NOMO-1 (cell line): ENCODE measurements at regions not wholly inside any gene's neighbourhood (a gene's known extent, or its start where the extent isn't known, plus 50 kb on each side); places are given as distances from the start of the nearest gene placed in this dataset.
A peak's percentile ranks its signal among the peaks of the same experiment; 100 is the strongest.

ENCODE experiments used
- DNase-seq, 2 experiments: peaks; one replicate each; lab custom pipeline; 2025; ENCODE audit not compliant: unreplicated experiment in 2 of 2; lab: John Stamatoyannopoulos, UW

DNA sequence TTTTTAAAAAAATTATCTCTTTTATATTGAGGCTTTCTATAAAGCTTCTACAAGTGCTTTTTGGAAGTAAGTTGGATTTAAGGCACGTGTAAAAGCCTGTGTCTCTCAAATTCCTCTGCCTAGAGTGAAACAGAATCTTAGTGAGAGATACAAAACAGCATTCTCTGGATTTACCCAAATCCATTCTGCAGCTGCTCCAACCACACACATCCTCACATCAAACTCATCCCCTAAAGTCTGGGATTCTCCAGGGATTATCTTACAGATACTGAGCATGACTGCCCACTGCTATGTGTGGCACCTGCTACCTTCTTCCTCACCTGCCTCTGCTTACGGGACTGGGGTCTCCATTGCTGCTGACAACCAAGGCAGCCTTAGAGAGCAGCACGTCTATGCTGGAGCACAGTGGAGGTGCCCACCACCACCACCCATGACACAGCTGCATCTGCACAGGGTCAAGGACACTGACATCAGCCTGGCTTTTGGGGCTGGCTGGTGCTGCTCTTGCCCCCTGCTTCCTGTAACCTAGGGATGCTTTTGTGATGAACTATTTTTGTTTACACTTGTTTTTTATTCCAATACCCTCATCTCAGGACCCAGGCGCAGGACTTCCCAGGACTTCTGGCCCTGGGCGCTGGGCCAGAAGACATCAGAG is 139.2 kb upstream of the NAMPT start:
- no peak for DNase-seq

DNA sequence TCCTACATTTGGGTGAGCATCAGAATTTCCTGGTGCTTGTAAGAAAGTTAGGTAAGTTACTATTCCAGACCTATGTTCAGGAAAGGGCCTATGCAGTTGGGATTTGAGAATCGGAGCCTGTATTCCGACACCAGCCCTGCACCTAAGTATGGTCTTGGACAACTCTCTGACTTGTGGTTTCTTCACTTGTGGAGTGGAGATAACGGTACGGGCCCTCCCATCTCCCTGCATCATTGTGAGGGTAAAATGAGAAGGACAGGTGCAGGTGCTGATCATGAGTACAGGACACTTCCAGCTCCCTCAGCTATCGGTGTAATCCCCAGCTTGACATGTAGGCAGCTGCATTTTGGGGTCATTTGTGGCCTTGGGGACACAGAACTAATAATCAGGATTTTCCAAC is 138.3 kb upstream of the NAMPT start:
- no peak for DNase-seq

DNA sequence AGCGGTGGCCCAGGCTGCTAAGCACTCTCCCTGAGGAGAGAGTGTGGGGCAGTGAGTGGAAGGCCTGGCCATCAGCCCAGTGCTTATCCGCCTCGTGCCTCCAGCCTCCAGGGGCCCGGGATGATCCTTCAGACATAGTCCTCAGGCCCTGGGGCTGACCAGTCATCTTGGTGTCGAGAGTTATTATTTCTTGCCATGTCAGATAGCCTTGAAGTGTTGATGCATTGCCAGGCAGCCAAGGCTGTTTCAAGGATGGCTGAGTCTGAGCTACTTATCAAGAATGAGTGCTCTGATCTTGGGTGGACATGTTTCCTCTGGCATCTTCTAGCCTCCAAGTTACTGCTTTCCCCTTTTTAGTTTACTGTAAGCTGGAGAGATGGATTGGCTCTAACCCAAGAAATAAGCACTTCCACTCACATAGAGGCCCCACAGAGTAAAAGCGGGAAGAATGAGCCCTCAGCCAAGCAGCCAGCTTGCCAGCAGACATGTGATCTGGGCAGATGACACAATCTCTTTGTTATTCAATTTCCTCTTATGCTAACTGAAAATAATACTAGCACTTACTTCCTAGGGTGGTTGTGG is 136.5 kb upstream of the NAMPT start:
- DNase-seq: peak; percentile 52 to 63

DNA sequence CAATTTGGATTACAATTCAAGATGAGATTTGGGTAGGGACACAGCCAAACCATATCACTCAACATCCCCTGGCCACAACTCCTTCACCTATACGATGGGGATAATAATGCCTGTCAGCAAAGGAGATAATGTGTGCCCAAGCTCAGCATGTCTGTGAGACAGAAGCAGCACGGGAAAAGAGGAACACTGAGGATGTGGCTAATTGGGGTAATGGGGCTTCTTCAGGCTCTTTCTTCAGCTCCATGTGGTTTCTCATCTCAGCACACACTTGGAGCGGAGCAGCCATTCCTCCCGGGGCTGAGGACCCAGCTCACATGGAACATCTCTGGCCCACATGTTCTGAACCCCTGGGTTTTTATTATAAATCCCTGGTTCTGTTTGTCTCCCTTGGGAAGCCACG is 136.0 kb upstream of the NAMPT start:
- DNase-seq: no peak

DNA sequence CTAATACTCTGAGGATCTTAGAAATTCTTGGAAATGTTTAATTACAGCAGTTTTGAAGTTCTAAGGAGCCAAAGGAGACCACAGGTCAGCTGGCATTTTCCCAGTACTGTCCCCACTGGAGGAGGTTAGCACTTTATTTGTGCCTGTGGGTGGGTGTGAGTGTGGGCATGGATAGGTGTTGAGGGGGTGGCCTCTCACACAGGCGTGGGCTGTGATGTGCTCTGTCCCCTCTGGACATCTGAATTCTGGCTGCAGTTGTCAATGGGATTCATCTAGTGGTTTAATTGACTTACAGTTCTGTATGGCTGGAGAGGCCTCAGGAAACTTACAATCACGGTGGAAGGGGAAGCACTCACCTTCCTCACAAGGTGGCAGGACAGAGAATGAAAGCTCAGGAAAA is 135.4 kb upstream of the NAMPT start:
- DNase-seq: no peak

DNA sequence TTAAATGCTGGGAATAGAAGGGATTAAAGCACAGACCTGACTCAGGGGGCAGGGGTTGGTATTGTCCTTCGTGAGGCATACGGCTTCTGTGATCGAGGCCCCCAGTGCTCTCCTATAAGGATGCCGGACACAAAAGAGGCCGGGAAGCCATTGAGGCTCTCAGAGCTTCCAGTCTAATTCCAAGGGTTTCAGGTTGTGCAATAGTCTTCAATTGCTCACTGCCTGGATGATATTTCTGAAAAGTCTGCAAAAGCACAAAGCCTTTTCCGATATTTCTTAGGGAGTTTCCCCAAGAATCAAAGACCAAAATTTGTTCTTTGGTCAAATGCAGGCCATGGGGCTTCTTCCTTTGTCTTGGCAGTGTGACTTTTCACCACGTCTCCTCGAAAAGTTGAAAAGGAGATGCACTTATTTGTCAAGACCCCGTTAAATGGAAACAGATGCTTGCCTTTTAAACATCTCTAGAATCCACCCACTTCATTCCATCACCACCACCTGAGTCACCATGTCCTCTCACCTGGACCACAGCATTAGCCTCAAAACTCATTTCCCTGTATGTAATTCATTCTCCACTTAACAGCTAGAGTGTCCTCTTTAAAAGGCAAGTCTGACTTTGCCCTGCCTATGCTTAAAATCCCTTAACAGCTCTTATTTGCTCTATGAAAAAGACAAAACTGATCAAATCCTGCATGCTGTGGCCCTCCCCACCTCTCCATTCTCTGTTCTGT is 134.8 kb upstream of the NAMPT start:
- no peak for DNase-seq

DNA sequence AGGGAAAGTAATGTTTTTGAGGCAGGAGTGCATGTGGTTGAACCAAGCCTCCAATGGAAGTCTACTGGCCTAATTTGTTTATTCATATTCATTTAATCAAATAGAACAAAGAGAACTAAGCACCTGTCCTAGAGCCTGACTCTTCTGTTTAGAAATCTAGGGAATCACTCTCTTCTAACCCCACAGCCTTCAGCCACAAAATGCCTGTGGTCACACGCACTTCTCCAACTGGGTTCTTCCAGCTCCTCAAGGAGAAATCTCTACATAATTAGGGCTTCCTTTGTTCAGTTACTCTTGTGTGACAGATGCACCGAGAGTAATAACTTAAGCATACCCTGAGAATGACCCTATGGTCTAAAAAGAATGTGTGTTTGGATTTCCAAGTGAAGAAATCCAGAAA is 133.7 kb upstream of the NAMPT start:
- no peak for DNase-seq

DNA sequence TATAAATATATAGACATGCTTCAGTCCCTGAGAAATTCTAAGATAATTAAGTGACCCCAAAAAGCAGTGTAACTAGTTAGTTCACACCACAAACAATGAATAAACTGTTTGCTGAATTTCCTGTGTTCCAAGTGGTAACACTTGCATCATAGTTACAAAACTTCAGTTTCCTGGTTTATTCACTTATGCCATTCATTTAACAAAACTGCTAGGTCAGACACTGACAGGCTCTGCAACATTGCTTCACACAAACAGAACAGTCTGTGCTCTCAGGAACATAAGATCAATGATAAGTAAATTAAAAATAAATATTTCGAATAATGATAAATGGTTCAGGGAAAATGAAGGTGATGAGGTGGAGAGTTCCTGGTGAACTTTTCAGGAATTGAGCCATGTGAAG is 133.3 kb upstream of the NAMPT start:
- peak; percentile 23 to 73 for DNase-seq

DNA sequence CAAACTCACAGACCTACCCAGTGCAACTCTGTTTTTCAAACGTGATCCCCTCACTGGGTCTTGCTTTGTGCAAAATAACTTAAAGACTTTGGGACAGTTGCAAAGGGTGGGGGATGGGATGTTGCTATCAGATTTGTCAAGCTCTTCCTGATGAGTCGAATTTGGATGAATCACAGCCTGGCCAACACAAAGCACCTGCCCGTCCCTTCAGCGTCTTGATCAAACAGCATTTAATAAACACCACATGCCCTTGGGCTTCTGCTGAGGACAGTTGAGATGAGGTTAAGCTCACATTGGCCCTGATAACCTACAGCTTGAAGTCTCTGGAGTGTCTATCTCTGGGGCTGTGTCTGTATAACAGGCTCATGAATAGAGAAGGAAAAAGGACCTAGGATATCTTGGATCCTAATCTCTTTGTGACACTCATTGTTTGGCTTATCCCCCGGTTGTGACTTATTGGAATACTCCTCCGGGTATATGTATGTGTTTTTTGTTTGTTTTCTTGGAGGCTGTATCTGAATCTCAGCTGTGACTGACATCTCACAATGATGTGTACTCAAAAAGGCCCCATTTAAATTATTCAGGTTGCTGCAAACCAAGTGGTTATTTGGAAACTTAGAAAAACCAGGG is 132.6 kb upstream of the NAMPT start:
- no peak for DNase-seq

DNA sequence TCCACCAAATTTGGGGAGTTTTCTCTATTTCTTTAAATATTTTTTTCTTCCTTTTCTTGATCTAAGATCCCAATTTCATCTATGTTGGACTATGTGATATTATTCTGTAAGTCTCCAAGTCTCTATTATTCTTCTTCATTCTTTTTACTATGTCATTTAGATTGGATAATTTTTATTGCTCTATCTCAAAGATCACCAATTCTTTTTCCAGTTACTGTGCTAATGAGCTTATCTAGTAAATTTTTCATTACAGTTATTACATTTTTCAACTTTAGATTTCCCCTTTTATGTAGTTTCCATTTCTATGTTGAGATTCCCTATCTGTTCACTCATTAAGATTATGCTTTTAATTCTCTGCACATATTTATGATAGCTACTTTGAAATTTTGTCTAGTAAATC is 131.6 kb upstream of the NAMPT start:
- no peak for DNase-seq

DNA sequence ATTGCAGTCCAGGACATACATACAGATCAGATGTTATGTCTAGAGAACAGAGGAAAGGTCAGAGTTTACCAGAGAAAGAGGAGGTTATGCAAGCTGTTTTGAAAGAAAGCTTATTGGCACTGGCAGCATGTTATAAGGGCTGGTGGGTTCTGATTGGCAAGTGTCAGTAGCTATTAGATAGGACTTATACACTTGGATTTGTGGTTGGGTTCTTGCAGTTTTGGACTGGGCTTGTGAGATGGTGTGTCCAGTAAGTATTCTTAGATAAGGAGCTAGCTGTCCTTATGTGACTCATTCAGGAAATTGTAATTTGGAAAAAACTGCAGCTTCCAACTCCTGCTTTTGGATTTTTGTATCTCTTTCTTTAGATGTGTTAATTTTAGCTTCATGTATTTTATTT is 130.7 kb upstream of the NAMPT start:
- no peak for DNase-seq

DNA sequence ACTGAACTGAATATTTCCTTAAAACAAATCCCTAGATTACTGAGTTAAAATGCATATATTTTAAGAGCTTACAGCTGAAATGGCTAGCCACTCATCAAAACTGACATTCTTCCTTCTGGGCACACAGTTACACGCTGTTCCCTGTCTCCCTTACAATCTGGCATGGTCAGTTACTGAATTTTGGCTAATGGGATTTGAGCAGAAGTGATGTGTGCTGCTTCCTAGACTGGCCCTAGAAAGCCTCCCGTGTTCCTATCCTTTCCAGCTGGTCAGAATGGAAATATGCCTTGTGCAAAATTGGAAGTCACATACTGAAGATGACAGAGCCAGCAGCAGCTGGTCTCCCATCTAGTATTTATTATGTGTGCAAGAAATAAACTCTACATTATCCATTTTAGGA is 128.7 kb upstream of the NAMPT start:
- DNase-seq: no peak

DNA sequence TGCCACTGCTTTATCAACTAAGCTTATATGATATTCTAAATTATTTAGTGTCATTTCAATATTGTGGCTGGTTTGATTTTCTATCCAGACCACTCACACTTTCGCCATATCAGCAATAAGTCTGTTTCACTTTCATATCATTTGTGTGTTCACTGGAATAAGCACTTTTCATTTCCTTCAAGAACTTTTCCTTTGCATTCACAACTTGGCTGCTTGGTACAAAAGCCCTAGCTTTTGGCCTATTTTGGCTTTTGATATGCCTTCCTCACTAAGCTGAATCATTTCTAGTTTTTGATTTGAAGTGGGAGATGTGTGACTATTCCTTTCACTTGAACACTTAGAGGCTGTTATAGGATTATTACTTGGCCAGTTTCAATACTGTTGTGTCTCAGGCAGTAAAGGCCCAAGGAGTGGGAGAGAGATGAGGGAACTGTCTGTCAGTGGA is 120.9 kb upstream of the NAMPT start:
- DNase-seq: no peak

DNA sequence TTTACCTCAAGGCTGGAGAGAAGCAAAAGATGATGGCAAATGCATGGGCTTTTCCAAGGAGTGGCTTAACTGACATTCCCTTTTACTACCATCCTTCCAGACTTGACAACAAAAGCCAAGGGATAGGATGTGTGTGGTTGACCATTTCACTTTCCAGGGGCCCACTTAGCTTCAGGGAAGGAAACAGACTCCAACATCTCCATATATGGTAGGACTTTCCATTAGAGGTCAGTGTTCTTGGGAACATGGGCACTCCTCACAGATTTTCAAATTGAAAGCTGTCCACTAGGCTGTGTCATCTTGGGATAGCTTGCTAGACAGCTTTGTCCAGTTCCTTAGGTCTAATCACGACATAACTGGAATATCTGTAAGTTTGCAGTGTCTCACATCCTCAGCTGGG is 118.1 kb upstream of the NAMPT start:
- no peak for DNase-seq

DNA sequence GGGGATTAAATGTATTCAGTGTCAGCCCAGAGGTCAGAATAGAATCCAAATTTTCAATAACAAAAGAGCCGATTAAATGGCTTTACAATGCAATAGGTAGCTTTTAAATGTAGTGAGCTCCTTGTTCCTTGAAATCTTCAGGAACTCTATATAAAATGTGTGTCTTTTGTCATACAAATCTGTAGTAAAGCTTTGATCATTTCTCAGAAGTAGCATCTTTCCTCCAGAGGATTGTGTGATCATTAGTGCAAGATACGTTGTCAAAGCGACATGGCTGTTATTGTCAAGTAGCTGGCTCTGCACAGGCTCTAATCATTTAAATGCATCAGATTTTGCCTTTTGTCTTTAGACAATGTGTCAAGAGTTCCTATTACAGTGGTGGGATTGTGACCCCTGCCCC is 116.1 kb upstream of the NAMPT start:
- DNase-seq: no peak

DNA sequence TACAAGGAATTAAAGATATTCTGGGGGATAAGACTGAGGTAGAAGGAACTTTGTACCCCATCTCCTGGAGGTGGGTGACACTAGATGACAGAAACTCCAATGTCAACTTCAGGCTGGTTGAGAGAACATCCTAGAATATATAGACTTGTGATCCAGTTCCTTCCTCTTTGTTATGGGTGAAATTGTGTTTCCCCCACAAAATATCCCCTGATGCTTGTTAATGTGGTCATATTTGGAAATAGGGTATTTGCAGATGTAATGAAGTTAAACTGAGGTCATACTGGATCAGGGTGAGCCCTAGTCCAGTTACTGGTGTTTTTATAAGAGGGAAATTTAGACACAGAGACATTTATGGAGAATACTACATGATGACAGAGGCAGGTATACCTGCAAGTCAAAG is 114.0 kb upstream of the NAMPT start:
- no peak for DNase-seq

DNA sequence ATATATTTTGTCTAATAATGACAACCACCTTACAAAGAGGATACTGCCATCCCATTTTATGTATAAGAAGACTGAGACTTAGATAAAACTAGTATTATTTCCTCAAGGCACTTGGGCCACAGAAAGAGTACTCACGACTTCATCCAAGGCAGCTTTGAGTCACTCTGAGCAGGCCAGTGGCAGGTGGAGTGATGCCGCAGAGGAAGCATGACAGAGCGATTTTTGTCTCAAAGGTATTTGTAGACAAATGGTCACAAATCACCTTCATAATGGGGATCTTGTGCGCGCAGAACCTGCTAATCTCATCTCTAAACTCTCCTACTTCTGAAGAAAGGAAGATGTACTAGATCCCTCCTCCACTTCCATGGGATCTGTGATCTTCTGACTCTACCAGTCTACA is 113.2 kb upstream of the NAMPT start:
- DNase-seq: no peak

DNA sequence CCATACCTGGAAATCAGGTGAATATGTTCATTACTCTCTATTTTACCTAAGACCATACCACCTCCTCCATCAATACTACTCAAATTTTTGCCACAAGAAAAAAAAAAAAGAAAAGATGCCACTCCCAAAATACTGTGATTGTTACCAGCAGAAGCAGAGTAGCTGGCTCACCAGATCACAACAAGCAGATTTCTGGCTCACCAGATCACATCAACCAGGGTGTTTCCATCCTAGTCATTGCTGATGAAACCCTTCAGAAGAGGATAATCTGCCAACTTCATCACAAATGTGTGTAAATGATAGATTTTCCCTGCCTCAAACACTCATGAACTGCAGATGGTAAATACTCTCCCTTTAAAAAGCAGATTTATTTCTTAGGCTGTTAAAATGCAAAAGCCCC is 109.7 kb upstream of the NAMPT start:
- DNase-seq: no peak

DNA sequence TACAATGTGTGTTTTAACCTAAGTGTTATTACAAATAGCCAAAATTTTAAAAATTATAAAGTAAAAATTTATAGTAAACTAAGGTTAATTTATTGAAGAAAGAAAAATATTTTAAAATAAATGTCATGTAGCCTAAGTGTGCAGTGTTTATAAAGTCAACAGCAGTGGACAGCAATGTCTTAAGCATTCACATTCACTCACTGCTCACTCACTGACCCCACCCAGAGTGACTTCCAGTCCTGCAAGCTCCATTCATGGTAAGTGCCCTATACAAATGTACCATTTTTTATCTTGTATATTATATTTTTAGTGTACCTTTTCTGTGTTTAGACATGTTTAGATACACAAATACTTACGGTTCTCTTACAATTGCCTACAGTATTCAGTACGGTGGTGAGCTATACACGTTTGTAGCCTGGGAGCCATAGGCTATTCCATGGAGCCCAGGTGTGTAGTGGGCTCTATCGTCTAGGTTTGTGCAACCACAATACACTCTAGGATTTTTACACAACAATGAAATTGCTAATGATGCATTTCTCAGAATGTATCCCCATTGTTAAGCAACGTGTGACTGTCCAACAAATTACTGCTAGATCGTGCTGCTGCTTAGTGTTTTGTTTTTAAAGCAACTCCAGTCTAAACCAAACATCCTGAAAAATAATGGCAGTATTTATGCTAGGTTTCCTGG is 108.9 kb upstream of the NAMPT start:
- DNase-seq: no peak

DNA sequence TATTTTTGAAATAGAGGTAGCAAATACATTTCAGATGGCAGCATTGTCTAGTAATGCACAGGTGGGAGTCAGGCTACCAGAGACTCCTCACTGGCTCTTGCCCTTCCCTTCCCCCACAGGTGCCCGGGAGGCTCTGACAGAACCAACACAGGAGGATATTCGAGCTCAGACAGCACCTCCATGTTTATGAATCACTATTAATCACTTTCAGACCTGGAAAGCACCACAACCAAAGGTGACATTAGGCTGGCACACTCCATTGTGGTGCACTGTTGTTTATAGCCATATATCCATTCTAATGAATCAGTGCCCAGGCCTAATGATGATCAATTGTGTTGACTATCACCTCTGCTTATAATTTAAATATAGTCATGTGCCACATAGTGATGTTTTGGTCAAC is 107.8 kb upstream of the NAMPT start:
- no peak for DNase-seq

DNA sequence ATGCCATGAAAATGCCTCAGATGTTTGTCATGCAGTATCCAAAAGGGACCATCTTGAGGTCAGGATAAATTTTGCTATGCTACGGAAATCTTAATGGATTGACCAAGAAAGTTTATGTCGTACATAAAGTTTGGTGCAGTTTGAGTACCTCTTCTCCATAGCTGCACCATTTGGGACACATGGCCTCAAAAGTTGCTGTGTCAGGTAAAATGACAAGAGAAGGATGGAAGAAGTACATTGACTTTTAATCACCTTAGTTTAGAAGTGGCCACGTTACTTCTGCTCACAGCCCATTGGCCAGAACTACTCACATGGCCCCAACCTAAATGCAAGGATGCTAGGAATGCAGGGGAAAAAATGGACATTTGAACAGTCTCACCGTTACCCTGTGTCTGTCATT is 107.4 kb upstream of the NAMPT start:
- no peak for DNase-seq
